ENCODE measurements at regions not wholly inside any gene's neighbourhood (a gene's known extent, or its start where the extent isn't known, plus 50 kb on each side); places are given as distances from the start of the nearest gene placed in this dataset.

DNA sequence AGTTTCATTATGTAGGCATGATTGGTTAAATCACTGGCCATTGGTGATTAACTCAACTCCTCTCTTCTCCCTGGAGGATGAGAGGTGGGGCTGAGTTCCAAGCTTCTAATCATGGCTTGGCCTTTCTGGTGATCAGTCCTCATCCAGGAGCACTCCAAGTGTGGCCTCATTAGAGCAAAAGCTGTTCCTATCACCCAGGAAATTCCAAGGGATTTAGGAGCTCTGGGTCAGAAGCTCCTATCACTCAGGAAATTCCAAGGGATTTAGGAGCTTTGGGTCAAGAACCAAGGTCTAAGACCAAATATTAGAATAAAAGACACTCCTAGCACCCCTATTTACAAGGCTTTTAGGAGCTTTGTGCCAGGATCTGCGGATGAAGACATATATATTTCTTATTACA lies 168.0 kb upstream of the BDNF start:
- Mint-ChIP-seq H3K9me3 (no peaks in the 10 kb centered on the region), H3K4me1 (peaks cover 2% of the 10 kb centered on the region; the same call in 1 of the 3 replicates), H3K36me3 (ENCODE audit: low read depth) (no peaks in the 10 kb centered on the region), H3K27ac (no peak overlapping the region), H3K4me3 (no peak overlapping the region), H3K27me3 (ENCODE audit: insufficient read depth, low read depth, poor library complexity) (peaks cover 4% of the 10 kb centered on the region)
- no peak overlapping the region for H3K4me3 ChIP-seq
- no peaks in the 10 kb centered on the region for H4K20me1 ChIP-seq (replicated peaks; ENCODE audit: insufficient read depth)
- no peaks in the 10 kb centered on the region for H3K79me2 ChIP-seq (replicated peaks; ENCODE audit: insufficient read depth)
- no peaks in the 10 kb centered on the region for H3F3A ChIP-seq (replicated peaks; ENCODE audit: low read depth)
- no peak overlapping the region for H3K4me2 ChIP-seq
- no peaks in the 10 kb centered on the region; the same call in 1 of the 2 replicates for H3K9me2 ChIP-seq (ENCODE audit: insufficient read depth)
- TF ChIP-seq ZNF114 (CRISPR knock-in tag; IDR thresholded peaks at IDR 0.05) (no peak), JUNB (IDR thresholded peaks at IDR 0.05; ENCODE audit: unreplicated experiment) (no peak), EZH2 (IDR thresholded peaks at IDR 0.05; ENCODE audit: low read depth, unreplicated experiment) (no peak), ZNF331 (CRISPR knock-in tag; IDR thresholded peaks at IDR 0.05; ENCODE audit: low read depth) (no peak), NANOG (IDR thresholded peaks at IDR 0.05; ENCODE audit: borderline replicate concordance) (no peak), POLR2AphosphoS5 (IDR thresholded peaks at IDR 0.05; ENCODE audit: low read depth) (no peak), EZH2phosphoT487 (IDR thresholded peaks at IDR 0.05; ENCODE audit: unreplicated experiment) (no peak), CREB1 (CRISPR knock-in tag; IDR thresholded peaks at IDR 0.05; ENCODE audit: low read depth) (no peak), STAT1 (IDR thresholded peaks at IDR 0.05; ENCODE audit: unreplicated experiment) (no peak)
- TF ChIP-seq, protein P1, sequence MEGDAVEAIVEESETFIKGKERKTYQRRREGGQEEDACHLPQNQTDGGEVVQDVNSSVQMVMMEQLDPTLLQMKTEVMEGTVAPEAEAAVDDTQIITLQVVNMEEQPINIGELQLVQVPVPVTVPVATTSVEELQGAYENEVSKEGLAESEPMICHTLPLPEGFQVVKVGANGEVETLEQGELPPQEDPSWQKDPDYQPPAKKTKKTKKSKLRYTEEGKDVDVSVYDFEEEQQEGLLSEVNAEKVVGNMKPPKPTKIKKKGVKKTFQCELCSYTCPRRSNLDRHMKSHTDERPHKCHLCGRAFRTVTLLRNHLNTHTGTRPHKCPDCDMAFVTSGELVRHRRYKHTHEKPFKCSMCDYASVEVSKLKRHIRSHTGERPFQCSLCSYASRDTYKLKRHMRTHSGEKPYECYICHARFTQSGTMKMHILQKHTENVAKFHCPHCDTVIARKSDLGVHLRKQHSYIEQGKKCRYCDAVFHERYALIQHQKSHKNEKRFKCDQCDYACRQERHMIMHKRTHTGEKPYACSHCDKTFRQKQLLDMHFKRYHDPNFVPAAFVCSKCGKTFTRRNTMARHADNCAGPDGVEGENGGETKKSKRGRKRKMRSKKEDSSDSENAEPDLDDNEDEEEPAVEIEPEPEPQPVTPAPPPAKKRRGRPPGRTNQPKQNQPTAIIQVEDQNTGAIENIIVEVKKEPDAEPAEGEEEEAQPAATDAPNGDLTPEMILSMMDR (conservative IDR thresholded peaks at IDR 0.05; ENCODE audit: low read depth in 2 of 2) = no peak
- TF ChIP-seq, protein P2, sequence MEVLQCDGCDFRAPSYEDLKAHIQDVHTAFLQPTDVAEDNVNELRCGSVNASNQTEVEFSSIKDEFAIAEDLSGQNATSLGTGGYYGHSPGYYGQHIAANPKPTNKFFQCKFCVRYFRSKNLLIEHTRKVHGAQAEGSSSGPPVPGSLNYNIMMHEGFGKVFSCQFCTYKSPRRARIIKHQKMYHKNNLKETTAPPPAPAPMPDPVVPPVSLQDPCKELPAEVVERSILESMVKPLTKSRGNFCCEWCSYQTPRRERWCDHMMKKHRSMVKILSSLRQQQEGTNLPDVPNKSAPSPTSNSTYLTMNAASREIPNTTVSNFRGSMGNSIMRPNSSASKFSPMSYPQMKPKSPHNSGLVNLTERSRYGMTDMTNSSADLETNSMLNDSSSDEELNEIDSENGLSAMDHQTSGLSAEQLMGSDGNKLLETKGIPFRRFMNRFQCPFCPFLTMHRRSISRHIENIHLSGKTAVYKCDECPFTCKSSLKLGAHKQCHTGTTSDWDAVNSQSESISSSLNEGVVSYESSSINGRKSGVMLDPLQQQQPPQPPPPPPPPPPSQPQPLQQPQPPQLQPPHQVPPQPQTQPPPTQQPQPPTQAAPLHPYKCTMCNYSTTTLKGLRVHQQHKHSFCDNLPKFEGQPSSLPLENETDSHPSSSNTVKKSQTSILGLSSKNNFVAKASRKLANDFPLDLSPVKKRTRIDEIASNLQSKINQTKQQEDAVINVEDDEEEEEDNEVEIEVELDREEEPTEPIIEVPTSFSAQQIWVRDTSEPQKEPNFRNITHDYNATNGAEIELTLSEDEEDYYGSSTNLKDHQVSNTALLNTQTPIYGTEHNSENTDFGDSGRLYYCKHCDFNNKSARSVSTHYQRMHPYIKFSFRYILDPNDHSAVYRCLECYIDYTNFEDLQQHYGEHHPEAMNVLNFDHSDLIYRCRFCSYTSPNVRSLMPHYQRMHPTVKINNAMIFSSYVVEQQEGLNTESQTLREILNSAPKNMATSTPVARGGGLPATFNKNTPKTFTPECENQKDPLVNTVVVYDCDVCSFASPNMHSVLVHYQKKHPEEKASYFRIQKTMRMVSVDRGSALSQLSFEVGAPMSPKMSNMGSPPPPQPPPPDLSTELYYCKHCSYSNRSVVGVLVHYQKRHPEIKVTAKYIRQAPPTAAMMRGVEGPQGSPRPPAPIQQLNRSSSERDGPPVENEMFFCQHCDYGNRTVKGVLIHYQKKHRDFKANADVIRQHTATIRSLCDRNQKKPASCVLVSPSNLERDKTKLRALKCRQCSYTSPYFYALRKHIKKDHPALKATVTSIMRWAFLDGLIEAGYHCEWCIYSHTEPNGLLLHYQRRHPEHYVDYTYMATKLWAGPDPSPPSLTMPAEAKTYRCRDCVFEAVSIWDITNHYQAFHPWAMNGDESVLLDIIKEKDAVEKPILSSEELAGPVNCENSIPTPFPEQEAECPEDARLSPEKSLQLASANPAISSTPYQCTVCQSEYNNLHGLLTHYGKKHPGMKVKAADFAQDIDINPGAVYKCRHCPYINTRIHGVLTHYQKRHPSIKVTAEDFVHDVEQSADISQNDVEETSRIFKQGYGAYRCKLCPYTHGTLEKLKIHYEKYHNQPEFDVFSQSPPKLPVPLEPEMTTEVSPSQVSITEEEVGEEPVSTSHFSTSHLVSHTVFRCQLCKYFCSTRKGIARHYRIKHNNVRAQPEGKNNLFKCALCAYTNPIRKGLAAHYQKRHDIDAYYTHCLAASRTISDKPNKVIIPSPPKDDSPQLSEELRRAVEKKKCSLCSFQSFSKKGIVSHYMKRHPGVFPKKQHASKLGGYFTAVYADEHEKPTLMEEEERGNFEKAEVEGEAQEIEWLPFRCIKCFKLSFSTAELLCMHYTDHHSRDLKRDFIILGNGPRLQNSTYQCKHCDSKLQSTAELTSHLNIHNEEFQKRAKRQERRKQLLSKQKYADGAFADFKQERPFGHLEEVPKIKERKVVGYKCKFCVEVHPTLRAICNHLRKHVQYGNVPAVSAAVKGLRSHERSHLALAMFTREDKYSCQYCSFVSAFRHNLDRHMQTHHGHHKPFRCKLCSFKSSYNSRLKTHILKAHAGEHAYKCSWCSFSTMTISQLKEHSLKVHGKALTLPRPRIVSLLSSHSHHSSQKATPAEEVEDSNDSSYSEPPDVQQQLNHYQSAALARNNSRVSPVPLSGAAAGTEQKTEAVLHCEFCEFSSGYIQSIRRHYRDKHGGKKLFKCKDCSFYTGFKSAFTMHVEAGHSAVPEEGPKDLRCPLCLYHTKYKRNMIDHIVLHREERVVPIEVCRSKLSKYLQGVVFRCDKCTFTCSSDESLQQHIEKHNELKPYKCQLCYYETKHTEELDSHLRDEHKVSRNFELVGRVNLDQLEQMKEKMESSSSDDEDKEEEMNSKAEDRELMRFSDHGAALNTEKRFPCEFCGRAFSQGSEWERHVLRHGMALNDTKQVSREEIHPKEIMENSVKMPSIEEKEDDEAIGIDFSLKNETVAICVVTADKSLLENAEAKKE (CRISPR knock-in tag; IDR thresholded peaks at IDR 0.05) = no peak
- TF ChIP-seq, protein P3, sequence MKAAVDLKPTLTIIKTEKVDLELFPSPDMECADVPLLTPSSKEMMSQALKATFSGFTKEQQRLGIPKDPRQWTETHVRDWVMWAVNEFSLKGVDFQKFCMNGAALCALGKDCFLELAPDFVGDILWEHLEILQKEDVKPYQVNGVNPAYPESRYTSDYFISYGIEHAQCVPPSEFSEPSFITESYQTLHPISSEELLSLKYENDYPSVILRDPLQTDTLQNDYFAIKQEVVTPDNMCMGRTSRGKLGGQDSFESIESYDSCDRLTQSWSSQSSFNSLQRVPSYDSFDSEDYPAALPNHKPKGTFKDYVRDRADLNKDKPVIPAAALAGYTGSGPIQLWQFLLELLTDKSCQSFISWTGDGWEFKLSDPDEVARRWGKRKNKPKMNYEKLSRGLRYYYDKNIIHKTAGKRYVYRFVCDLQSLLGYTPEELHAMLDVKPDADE (IDR thresholded peaks at IDR 0.05) = no peak
- TF ChIP-seq, protein P4, sequence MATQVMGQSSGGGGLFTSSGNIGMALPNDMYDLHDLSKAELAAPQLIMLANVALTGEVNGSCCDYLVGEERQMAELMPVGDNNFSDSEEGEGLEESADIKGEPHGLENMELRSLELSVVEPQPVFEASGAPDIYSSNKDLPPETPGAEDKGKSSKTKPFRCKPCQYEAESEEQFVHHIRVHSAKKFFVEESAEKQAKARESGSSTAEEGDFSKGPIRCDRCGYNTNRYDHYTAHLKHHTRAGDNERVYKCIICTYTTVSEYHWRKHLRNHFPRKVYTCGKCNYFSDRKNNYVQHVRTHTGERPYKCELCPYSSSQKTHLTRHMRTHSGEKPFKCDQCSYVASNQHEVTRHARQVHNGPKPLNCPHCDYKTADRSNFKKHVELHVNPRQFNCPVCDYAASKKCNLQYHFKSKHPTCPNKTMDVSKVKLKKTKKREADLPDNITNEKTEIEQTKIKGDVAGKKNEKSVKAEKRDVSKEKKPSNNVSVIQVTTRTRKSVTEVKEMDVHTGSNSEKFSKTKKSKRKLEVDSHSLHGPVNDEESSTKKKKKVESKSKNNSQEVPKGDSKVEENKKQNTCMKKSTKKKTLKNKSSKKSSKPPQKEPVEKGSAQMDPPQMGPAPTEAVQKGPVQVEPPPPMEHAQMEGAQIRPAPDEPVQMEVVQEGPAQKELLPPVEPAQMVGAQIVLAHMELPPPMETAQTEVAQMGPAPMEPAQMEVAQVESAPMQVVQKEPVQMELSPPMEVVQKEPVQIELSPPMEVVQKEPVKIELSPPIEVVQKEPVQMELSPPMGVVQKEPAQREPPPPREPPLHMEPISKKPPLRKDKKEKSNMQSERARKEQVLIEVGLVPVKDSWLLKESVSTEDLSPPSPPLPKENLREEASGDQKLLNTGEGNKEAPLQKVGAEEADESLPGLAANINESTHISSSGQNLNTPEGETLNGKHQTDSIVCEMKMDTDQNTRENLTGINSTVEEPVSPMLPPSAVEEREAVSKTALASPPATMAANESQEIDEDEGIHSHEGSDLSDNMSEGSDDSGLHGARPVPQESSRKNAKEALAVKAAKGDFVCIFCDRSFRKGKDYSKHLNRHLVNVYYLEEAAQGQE (IDR thresholded peaks at IDR 0.05; ENCODE audit: unreplicated experiment) = no peak
- no peaks in the 10 kb centered on the region for H3K27me3 ChIP-seq (ENCODE audit: insufficient read depth)
- ATAC-seq = no peak
- no peaks in the 10 kb centered on the region for H3K36me3 ChIP-seq (ENCODE audit: insufficient read depth)
- H3K27ac ChIP-seq (ENCODE audit: low read depth) = no peak overlapping the region
- no peak for DNase-seq (ENCODE audit: low spot score)
- H3K4me1 ChIP-seq (ENCODE audit: insufficient read depth) = no peaks in the 10 kb centered on the region
- no peak overlapping the region for H2AFZ ChIP-seq
